K562 (cell line): ENCODE measurements at regions not wholly inside any gene's neighbourhood (a gene's known extent, or its start where the extent isn't known, plus 50 kb on each side); places are given as distances from the start of the nearest gene placed in this dataset.

Source experiments
- ASH1L ChIP-seq: fragments of 450-650 bp; IDR thresholded peaks from 2 replicates; pipeline ENCODE4 v1.6.1; 2018; ENCODE audit warnings: borderline replicate concordance, mild to moderate bottlenecking, low read depth; ENCODE audit not compliant: partially characterized antibody
- BRD4 ChIP-seq: fragments of 200-600 bp; sonication (generic); IDR thresholded peaks from 2 replicates; pipeline ENCODE4 v1.6.1; 2017; ENCODE audit warnings: inconsistent platforms
- CCNT2 ChIP-seq: IDR thresholded peaks from 2 replicates; pipeline ENCODE4 v1.6.1; 2011; ENCODE audit warnings: borderline replicate concordance, low read depth, mild to moderate bottlenecking, moderate library complexity, mixed read lengths, low read length; ENCODE audit not compliant: insufficient read length; ENCODE audit errors: extremely low read depth
- CEBPG ChIP-seq, 3 experiments: fragments of 200-800 bp in 1 of 3; sonication (Bioruptor generic) in 1 of 3; sonication (generic) in 1 of 3; formaldehyde crosslinking in 1 of 3; IDR thresholded peaks in 2 of 3; conservative IDR thresholded peaks in 1 of 3; 2 replicates each; pipeline versions ENCODE4 v1.6.1 to v1.8.0; 2016 to 2022; ENCODE audit warnings: missing compliant biosample characterization in 2 of 3, missing genetic modification characterization in 2 of 3, mild to moderate bottlenecking in 1 of 3, missing genetic modification reagents in 1 of 3
- ETV6 ChIP-seq, 3 experiments: fragments of 150-350 bp in 1 of 3; sonication (generic) in 1 of 3; formaldehyde crosslinking in 1 of 3; IDR thresholded peaks; 2 replicates each; pipeline versions ENCODE4 v1.6.1 to v1.8.0; 2014 to 2022; ENCODE audit warnings: borderline replicate concordance in 2 of 3, low read depth in 2 of 3, antibody characterized with exemption in 1 of 3, low read length in 1 of 3, mild to moderate bottlenecking in 1 of 3, missing genetic modification reagents in 1 of 3
- FOXO4 ChIP-seq: fragments of 450-650 bp; formaldehyde crosslinking; IDR thresholded peaks from 2 replicates; pipeline ENCODE4 v1.4.0; 2020; ENCODE audit warnings: mild to moderate bottlenecking, moderate library complexity
- GABPB2 ChIP-seq: fragments of 250-450 bp; sonication (Bioruptor Pico); conservative IDR thresholded peaks from 2 replicates; pipeline ENCODE4 v1.5.1; 2021; ENCODE audit warnings: mild to moderate bottlenecking
- HEY1 ChIP-seq: fragments of 250-450 bp; sonication (Bioruptor Pico); IDR thresholded peaks from 2 replicates; pipeline ENCODE4 v1.5.0; 2020; ENCODE audit warnings: mild to moderate bottlenecking, moderate library complexity, borderline replicate concordance
- NFE2 ChIP-seq: IDR thresholded peaks from 2 replicates; pipeline ENCODE4 v1.6.1; 2014; ENCODE audit warnings: antibody characterized with exemption, low read depth
- PKNOX1 ChIP-seq: fragments of 450-650 bp; IDR thresholded peaks from 2 replicates; pipeline ENCODE4 v1.6.1; 2016
- PRPF4 ChIP-seq: fragments of 200-400 bp; formaldehyde crosslinking; IDR thresholded peaks from one replicate; pipeline ENCODE4 v1.6.1; 2017; ENCODE audit warnings: low read length, low read depth, mild to moderate bottlenecking; ENCODE audit not compliant: insufficient read depth, poor library complexity, severe bottlenecking
- RFX1 ChIP-seq: fragments of 450-650 bp; IDR thresholded peaks from 2 replicates; pipeline ENCODE4 v1.6.1; 2016; ENCODE audit warnings: mild to moderate bottlenecking, moderate library complexity
- SUPT5H ChIP-seq: fragments of 450-650 bp; IDR thresholded peaks from 2 replicates; pipeline ENCODE4 v1.6.1; 2016
- ZBTB11 ChIP-seq, 3 experiments: fragments of 200-800 bp in 1 of 3; fragments of 250-450 bp in 1 of 3; fragments of 450-650 bp in 1 of 3; sonication (Bioruptor Pico) in 1 of 3; sonication (Bioruptor generic) in 1 of 3; formaldehyde crosslinking in 1 of 3; IDR thresholded peaks; 2 replicates each; pipeline versions ENCODE4 v1.6.1 to v1.8.0; 2016 to 2022; ENCODE audit warnings: mild to moderate bottlenecking in 2 of 3, missing genetic modification characterization in 2 of 3, missing compliant biosample characterization in 1 of 3, moderate library complexity in 1 of 3
- ZNF280A ChIP-seq: fragments of 450-650 bp; IDR thresholded peaks from 2 replicates; pipeline ENCODE4 v1.6.1; 2018; ENCODE audit warnings: mild to moderate bottlenecking, low read depth; ENCODE audit not compliant: partially characterized antibody
- ZNF655 ChIP-seq: fragments of 250-450 bp; sonication (Bioruptor Pico); IDR thresholded peaks from 2 replicates; pipeline ENCODE4 v1.5.0; 2021
- ZNF707 ChIP-seq: fragments of 250-450 bp; sonication (Bioruptor Pico); conservative IDR thresholded peaks from 2 replicates; pipeline ENCODE4 v1.8.0; 2022; ENCODE audit warnings: inconsistent platforms, mild to moderate bottlenecking, moderate library complexity
- ZNF766 ChIP-seq: fragments of 200-800 bp; sonication (Bioruptor generic); conservative IDR thresholded peaks from 2 replicates; pipeline ENCODE4 v1.6.1; 2016; ENCODE audit warnings: missing genetic modification characterization, missing compliant biosample characterization

- no peak for TF ChIP-seq PRPF4
- 0 out of 2 replicates have a peak, but pooled peaks have one; percentile 24 for TF ChIP-seq ZNF766 (CRISPR knock-in tag)
- no peak for TF ChIP-seq CEBPG (CRISPR knock-in tag; IDR thresholded peaks at IDR 0.05)
- peak; percentile 86 to 90 for TF ChIP-seq CEBPG (tag; conservative IDR thresholded peaks at IDR 0.05 in 1 of 2, IDR thresholded peaks at IDR 0.05 in 1 of 2)
- no peak for TF ChIP-seq ZNF655 (CRISPR knock-in tag)
- no peak for TF ChIP-seq RFX1
- no peak for TF ChIP-seq GABPB2 (CRISPR knock-in tag)
- TF ChIP-seq SUPT5H, result no peak
- peak; percentile 71 for TF ChIP-seq NFE2
- TF ChIP-seq ZBTB11 (CRISPR knock-in tag; IDR thresholded peaks at IDR 0.05), result no peak
- no peak for TF ChIP-seq ZNF280A
- TF ChIP-seq PKNOX1, result 0 out of 2 replicates have a peak, but pooled peaks have one; percentile 22
- no peak for TF ChIP-seq CCNT2
- TF ChIP-seq FOXO4 (CRISPR knock-in tag), result no peak
- TF ChIP-seq ZNF707 (CRISPR knock-in tag), result no peak
- no peak for TF ChIP-seq ASH1L
- no peak for TF ChIP-seq BRD4
- no peak for TF ChIP-seq HEY1 (CRISPR knock-in tag)
- no peak for TF ChIP-seq ETV6 (IDR thresholded peaks at IDR 0.05; ENCODE audit: borderline replicate concordance in 1 of 2, low read depth in 2 of 2, low read length in 1 of 2)
- no peak for TF ChIP-seq ETV6 (CRISPR knock-in tag; IDR thresholded peaks at IDR 0.05; ENCODE audit: borderline replicate concordance)
Measured at GRCh38 chr2:12284487-12284886, 432.2 kb upstream of the TRIB2 start (continued).
